CD8-positive, alpha-beta memory T cell (primary cell): ENCODE measurements at regions not wholly inside any gene's neighbourhood (a gene's known extent, or its start where the extent isn't known, plus 50 kb on each side); places are given as distances from the start of the nearest gene placed in this dataset.

Experiments used
- CTCF ChIA-PET: fragments of 350-600 bp; sonication (Branson Sonifier 250); formaldehyde crosslinking; loops from one replicate; lab custom pipeline; 2021; ENCODE audit warnings: antibody characterized with exemption; lab: Charles Lee
- POLR2A ChIA-PET: fragments of 350-600 bp; sonication (Branson Sonifier 250); formaldehyde crosslinking; loops from one replicate; lab custom pipeline; 2021; ENCODE audit warnings: antibody characterized with exemption; lab: Charles Lee
- DNase-seq, 5 donors: peaks; one replicate each; pipeline versions ENCODE4 v3.0.0 to v3.0.0-alpha.2; 2020 to 2022; ENCODE audit warnings: mixed read lengths in 1 of 5
- H3K27ac ChIP-seq: one replicate; pipeline ENCODE4 v1.7.0; 2013; ENCODE audit warnings: low read depth, mild to moderate bottlenecking, low read length, moderate library complexity
- H3K27me3 ChIP-seq: 2 replicates; pipeline ENCODE4 v1.7.0; 2013; ENCODE audit warnings: low read length, mild to moderate bottlenecking; ENCODE audit not compliant: insufficient read depth, poor library complexity, severe bottlenecking
- H3K36me3 ChIP-seq: 2 replicates; pipeline ENCODE4 v1.7.0; 2013; ENCODE audit warnings: mild to moderate bottlenecking, low read length, moderate library complexity; ENCODE audit not compliant: insufficient read depth
- H3K4me1 ChIP-seq: 2 replicates; pipeline ENCODE4 v1.7.0; 2013; ENCODE audit warnings: mild to moderate bottlenecking, low read length, moderate library complexity; ENCODE audit not compliant: insufficient read depth
- H3K4me3 ChIP-seq: 2 replicates; pipeline ENCODE4 v1.7.0; 2013; ENCODE audit warnings: mild to moderate bottlenecking, low read length
- H3K9me3 ChIP-seq: 2 replicates; pipeline ENCODE4 v1.7.0; 2013; ENCODE audit warnings: mild to moderate bottlenecking, low read length
- H3K27ac Mint-ChIP-seq, 8 donors: one replicate each; pipeline ENCODE4 v1.8.0; 2020 to 2021; ENCODE audit warnings: mixed read lengths in 8 of 8, mild to moderate bottlenecking in 6 of 8, inconsistent platforms in 3 of 8, moderate library complexity in 3 of 8
- H3K27me3 Mint-ChIP-seq, 2 donors: one replicate each; pipeline ENCODE4 v1.8.0; 2020 to 2021; ENCODE audit warnings: mixed read lengths in 2 of 2, mild to moderate bottlenecking in 1 of 2, moderate library complexity in 1 of 2
- H3K36me3 Mint-ChIP-seq, 3 donors: one replicate each; pipeline ENCODE4 v1.8.0; 2020 to 2021; ENCODE audit warnings: mixed read lengths in 3 of 3, inconsistent platforms in 1 of 3, mild to moderate bottlenecking in 1 of 3
- H3K4me1 Mint-ChIP-seq, 3 donors: one replicate each; pipeline ENCODE4 v1.8.0; 2020 to 2021; ENCODE audit warnings: mixed read lengths in 3 of 3, inconsistent platforms in 1 of 3, mild to moderate bottlenecking in 1 of 3
- H3K4me3 Mint-ChIP-seq, 7 donors: one replicate each; pipeline ENCODE4 v1.8.0; 2020 to 2021; ENCODE audit warnings: mixed read lengths in 7 of 7, mild to moderate bottlenecking in 6 of 7, moderate library complexity in 4 of 7, inconsistent platforms in 2 of 7
- H3K9me3 Mint-ChIP-seq, 5 donors: one replicate each; pipeline ENCODE4 v1.8.0; 2020 to 2022; ENCODE audit warnings: mixed read lengths in 5 of 5, mild to moderate bottlenecking in 3 of 5, moderate library complexity in 2 of 5, inconsistent platforms in 1 of 5

DNA sequence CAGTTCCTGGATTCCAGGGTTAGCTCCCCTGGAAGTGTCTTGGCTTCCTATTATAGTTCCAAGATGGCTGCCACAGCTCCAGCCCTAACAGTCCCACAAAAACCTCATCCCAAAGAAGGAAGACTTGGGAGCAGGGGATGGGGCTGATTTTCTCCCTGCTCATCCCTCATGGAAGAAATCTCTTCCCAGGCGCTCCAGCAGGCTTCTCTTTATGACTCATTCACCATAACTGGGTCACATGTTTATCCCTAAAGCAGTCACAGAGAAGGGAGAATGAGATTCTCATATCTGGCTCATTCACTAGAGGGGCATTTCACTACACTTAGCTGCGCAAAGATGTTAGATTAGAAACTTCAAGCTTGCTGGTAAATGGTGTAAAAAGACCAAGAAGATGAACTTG is 206.5 kb upstream of the IRX3 start:
- no peaks in the 10 kb centered on the region for H3K36me3 ChIP-seq
- DNase-seq = no peak
- Mint-ChIP-seq H3K4me1 (no peaks in the 10 kb centered on the region), H3K9me3 (peaks cover 0 to 9% (median 4%) of the 10 kb centered on the region in 5 donors), H3K27me3 (no peaks in the 10 kb centered on the region), H3K4me3 (no peak overlapping the region), H3K27ac (no peak overlapping the region), H3K36me3 (no peaks in the 10 kb centered on the region)
- H3K9me3 ChIP-seq = no peaks in the 10 kb centered on the region
- no peak overlapping the region for H3K27ac ChIP-seq
- H3K4me3 ChIP-seq = no peak overlapping the region
- CTCF ChIA-PET = no interaction called here
- POLR2A ChIA-PET = no interaction called here
- peaks cover 2% of the 10 kb centered on the region for H3K27me3 ChIP-seq
- H3K4me1 ChIP-seq = no peaks in the 10 kb centered on the region

- H3K9me3 Mint-ChIP-seq = no peaks in the 10 kb centered on the region
- H3K27me3 Mint-ChIP-seq = no peaks in the 10 kb centered on the region
- Histone ChIP-seq H3K4me3 (no peak overlapping the region), H3K36me3 (no peaks in the 10 kb centered on the region), H3K4me1 (no peaks in the 10 kb centered on the region), H3K9me3 (no peaks in the 10 kb centered on the region), H3K27ac (no peak overlapping the region), H3K27me3 (peaks cover 2% of the 10 kb centered on the region)
- H3K36me3 Mint-ChIP-seq = no peaks in the 10 kb centered on the region
- ChIA-PET POLR2A (no interaction called here), CTCF (no interaction called here)
- DNase-seq = no peak
- no peak overlapping the region for H3K4me3 Mint-ChIP-seq
- no peak overlapping the region for H3K27ac Mint-ChIP-seq
- no peaks in the 10 kb centered on the region for H3K4me1 Mint-ChIP-seq
Observed at GRCh38 chr16:54490112-54490488, 203.5 kb upstream of the IRX3 start.

DNA sequence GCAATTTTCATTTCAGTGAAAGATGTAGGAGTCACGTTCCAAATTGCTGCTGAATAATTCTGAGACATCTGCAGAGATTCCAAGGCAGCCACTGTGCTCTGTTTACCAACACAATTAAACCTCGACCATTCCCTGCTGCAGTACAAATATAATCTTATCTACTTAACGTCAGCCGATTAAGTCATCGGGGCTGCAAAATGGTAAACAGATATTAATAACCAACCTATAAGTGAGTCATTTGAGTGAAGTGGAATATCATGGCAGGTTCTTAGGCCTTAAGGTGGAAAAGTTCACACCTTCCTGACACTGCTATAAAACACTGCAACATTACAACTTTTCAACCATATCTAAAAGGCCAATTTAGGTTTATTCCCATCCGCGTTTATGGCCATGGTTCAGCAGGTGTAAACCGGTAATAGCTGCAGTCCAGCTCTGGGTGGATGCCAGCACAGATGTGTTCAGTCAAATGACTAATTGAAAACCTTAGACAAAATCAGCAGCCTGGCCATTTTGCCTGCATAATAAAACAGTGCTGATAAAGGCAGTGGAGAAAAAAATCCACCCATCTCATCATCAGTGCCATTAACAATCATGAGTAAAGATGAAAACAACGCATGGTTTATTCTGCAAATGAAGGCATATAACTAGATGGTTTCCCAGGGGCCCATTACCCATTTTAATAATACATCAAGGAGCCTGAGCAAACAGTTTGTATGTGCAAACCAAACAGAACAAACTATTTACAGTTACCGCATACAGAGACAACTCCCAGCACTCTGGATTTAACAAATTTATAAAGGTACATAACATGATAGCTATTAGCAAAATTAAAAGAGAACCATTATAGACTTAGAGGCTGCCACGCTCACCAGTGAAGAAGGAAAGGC is 202.9 kb upstream of the IRX3 start:
- H3K4me3 ChIP-seq = no peak overlapping the region
- H3K36me3 ChIP-seq = no peaks in the 10 kb centered on the region
- no peak for DNase-seq
- peaks cover 1% of the 10 kb centered on the region for H3K27me3 ChIP-seq
- H3K36me3 Mint-ChIP-seq = no peaks in the 10 kb centered on the region
- H3K4me1 Mint-ChIP-seq = no peaks in the 10 kb centered on the region
- H3K9me3 Mint-ChIP-seq = no peaks in the 10 kb centered on the region
- H3K27ac Mint-ChIP-seq = no peak overlapping the region
- no peak overlapping the region for H3K27ac ChIP-seq
- CTCF ChIA-PET = no interaction called here
- no peak overlapping the region for H3K4me3 Mint-ChIP-seq
- POLR2A ChIA-PET = no interaction called here
- H3K27me3 Mint-ChIP-seq = no peaks in the 10 kb centered on the region
- H3K4me1 ChIP-seq = no peaks in the 10 kb centered on the region
- H3K9me3 ChIP-seq = no peaks in the 10 kb centered on the region

DNA sequence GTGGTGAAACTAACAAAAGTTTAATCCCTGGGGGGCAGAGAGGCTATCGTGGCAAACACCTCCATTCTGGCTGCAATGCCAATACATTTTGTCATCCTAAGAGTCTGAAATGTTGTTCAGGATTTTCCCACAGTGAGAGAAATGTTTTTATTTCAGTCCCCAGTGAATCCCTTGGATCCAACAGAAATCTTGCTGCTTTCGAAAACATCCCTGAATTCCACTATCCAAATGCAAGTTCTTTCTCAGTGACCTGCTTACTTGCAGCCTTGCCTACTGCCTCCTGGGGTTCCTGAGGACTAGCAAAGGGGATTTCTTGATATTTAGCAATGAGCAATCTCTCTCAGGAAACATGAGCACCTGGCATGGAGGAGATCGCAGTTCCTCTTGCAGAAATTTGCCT is 202.1 kb upstream of the IRX3 start:
- Mint-ChIP-seq H3K9me3 (peaks cover 0 to 3% (median 0%) of the 10 kb centered on the region in 5 donors), H3K27ac (no peak overlapping the region), H3K4me1 (no peaks in the 10 kb centered on the region), H3K27me3 (no peaks in the 10 kb centered on the region), H3K4me3 (no peak overlapping the region), H3K36me3 (no peaks in the 10 kb centered on the region)
- no peak overlapping the region for H3K4me3 ChIP-seq
- DNase-seq = no peak
- CTCF ChIA-PET = no interaction called here
- H3K27ac ChIP-seq = no peak overlapping the region
- H3K4me1 ChIP-seq = no peaks in the 10 kb centered on the region
- no peaks in the 10 kb centered on the region for H3K27me3 ChIP-seq
- H3K36me3 ChIP-seq = no peaks in the 10 kb centered on the region
- no peaks in the 10 kb centered on the region for H3K9me3 ChIP-seq
- POLR2A ChIA-PET = no interaction called here

DNA sequence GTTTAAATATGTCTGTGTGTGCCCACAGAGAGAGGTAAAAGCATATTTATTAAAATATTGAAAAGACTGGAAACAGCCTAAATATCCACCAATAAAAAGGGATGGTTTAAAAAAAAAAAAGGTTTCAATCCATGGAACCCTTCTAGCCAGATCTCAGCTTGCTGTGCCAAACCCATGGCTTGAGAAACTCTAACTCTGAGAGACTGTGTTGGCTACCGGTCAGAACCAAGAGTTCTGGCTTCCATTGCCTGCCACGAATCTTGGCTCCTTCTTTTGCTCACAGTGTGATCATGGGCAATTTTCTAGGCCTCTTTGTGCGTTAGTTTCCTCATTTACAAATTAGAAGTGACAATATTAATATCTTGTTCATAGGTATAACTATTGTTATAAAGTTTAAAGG is 201.3 kb upstream of the IRX3 start:
- no peaks in the 10 kb centered on the region for H3K27me3 ChIP-seq
- Mint-ChIP-seq H3K27me3 (no peaks in the 10 kb centered on the region), H3K4me1 (no peaks in the 10 kb centered on the region), H3K36me3 (no peaks in the 10 kb centered on the region), H3K27ac (no peak overlapping the region), H3K4me3 (no peak overlapping the region), H3K9me3 (peaks cover 0 to 3% (median 0%) of the 10 kb centered on the region in 5 donors)
- no peaks in the 10 kb centered on the region for H3K4me1 ChIP-seq
- no peaks in the 10 kb centered on the region for H3K36me3 ChIP-seq
- no peaks in the 10 kb centered on the region for H3K9me3 ChIP-seq
- H3K4me3 ChIP-seq = no peak overlapping the region
- ChIA-PET CTCF (no interaction called here), POLR2A (no interaction called here)
- H3K27ac ChIP-seq = no peak overlapping the region
- no peak for DNase-seq

GRCh38 chr16:54484700-54485099 is 198.1 kb upstream of the IRX3 start:
- no peaks in the 10 kb centered on the region for H3K4me1 Mint-ChIP-seq
- POLR2A ChIA-PET = no interaction called here
- H3K27ac ChIP-seq = no peak overlapping the region

DNA sequence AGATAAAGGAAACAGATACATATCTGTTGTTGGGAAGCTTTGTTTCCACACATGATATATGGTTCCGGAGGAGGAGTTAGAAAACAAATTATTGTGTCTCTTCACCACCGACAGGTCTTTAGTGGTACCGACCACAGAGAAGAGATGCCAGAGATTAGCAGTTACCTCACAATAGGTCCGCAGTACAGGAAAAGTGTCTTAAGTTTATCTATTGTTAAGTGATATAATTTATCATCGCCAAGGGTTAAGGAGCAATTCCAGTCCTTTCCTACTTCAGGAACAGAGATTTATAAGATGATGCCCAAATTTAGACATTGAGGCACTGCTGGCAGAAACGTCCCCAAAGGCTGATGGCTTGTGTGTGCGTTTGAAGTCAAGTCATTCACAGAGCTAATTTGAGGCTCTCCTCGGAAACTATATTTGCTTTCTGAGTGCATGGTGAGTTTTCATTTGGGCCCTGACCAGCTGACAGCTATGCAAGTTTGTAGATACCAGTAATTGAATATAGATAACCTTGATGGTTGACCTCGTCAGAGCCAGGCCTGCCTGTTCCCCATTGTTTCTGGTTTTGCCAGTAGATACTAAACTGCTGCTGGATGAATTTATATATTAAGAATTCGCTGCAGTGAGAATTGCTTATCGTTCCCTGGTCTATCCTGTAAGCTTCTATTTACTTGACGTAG is 196.4 kb upstream of the IRX3 start:
- Histone ChIP-seq H3K4me3 (no peak overlapping the region), H3K27ac (no peak overlapping the region), H3K27me3 (no peaks in the 10 kb centered on the region), H3K4me1 (no peaks in the 10 kb centered on the region), H3K9me3 (no peaks in the 10 kb centered on the region), H3K36me3 (no peaks in the 10 kb centered on the region)
- H3K27me3 Mint-ChIP-seq = no peaks in the 10 kb centered on the region
- no peak overlapping the region for H3K27ac Mint-ChIP-seq
- no peaks in the 10 kb centered on the region for H3K36me3 Mint-ChIP-seq
- peaks cover 0 to 3% (median 2%) of the 10 kb centered on the region in 5 donors for H3K9me3 Mint-ChIP-seq
- no peaks in the 10 kb centered on the region for H3K4me1 Mint-ChIP-seq
- ChIA-PET CTCF (no interaction called here), POLR2A (no interaction called here)
- no peak for DNase-seq
- H3K4me3 Mint-ChIP-seq = no peak overlapping the region

More at GRCh38 chr16:54484700-54485099, 198.1 kb upstream of the IRX3 start:
- Histone ChIP-seq H3K36me3 (no peaks in the 10 kb centered on the region), H3K4me1 (no peaks in the 10 kb centered on the region), H3K9me3 (no peaks in the 10 kb centered on the region), H3K27me3 (no peaks in the 10 kb centered on the region), H3K4me3 (no peak overlapping the region)
- no peak overlapping the region for H3K4me3 Mint-ChIP-seq
- H3K27me3 Mint-ChIP-seq = no peaks in the 10 kb centered on the region
- CTCF ChIA-PET = interaction anchor here (0.7 kb wide), 1 partner anchor 321 kb away, joined by 3 read pairs; no protein-coding TSS in a partner anchor
- no peak overlapping the region for H3K27ac Mint-ChIP-seq
- no peaks in the 10 kb centered on the region for H3K36me3 Mint-ChIP-seq
- DNase-seq = no peak
- H3K9me3 Mint-ChIP-seq = peaks cover 0 to 3% (median 2%) of the 10 kb centered on the region in 5 donors

- ChIA-PET CTCF (no interaction called here), POLR2A (no interaction called here)
- H3K9me3 ChIP-seq = no peaks in the 10 kb centered on the region
- H3K36me3 ChIP-seq = no peaks in the 10 kb centered on the region
- Mint-ChIP-seq H3K36me3 (no peaks in the 10 kb centered on the region), H3K4me1 (no peaks in the 10 kb centered on the region), H3K4me3 (no peak overlapping the region), H3K9me3 (peaks cover 0 to 10% (median 3%) of the 10 kb centered on the region in 5 donors), H3K27me3 (no peaks in the 10 kb centered on the region), H3K27ac (no peak overlapping the region)
- H3K27ac ChIP-seq = no peak overlapping the region
- H3K4me3 ChIP-seq = no peak overlapping the region
- no peaks in the 10 kb centered on the region for H3K27me3 ChIP-seq
- DNase-seq = no peak
- H3K4me1 ChIP-seq = no peaks in the 10 kb centered on the region
Observed at GRCh38 chr16:54480429-54480828, 193.8 kb upstream of the IRX3 start.
